Breast epithelium (tissue), 4 donors: ENCODE measurements at regions not wholly inside any gene's neighbourhood (a gene's known extent, or its start where the extent isn't known, plus 50 kb on each side); places are given as distances from the start of the nearest gene placed in this dataset.

Experiments
- DNase-seq, 2 donors: peaks; one replicate each; pipeline ENCODE4 v3.0.0-alpha.2; 2019; ENCODE audit warnings: low spot score in 2 of 2
- H3K27ac ChIP-seq, 2 donors: fragments of 200-600 bp; sonication (generic) in 1 of 2; one replicate each; pipeline ENCODE4 v1.5.1; 2016 to 2019; ENCODE audit warnings: mild to moderate bottlenecking in 1 of 2
- H3K27me3 ChIP-seq, 2 donors: fragments of 200-600 bp; sonication (generic) in 1 of 2; one replicate each; pipeline versions ENCODE4 v1.5.1 to v1.6.0; 2017 to 2019; ENCODE audit warnings: control low read depth in 1 of 2, mild to moderate bottlenecking in 1 of 2
- H3K36me3 ChIP-seq: fragments of 200-600 bp; one replicate; pipeline ENCODE4 v1.5.1; 2019
- H3K4me1 ChIP-seq, 2 donors: fragments of 200-600 bp; sonication (generic); one replicate each; pipeline ENCODE4 v1.5.1; 2016 to 2019; ENCODE audit warnings: control low read depth in 1 of 2
- H3K4me3 ChIP-seq, 3 donors: fragments of 200-600 bp; sonication (generic); 1 replicate in 2 of 3; 2 replicates in 1 of 3; pipeline ENCODE4 v1.5.1; 2016 to 2019; ENCODE audit warnings: mild to moderate bottlenecking in 3 of 3, moderate library complexity in 2 of 3
- H3K9me3 ChIP-seq, 2 donors: fragments of 200-600 bp; sonication (generic) in 1 of 2; one replicate each; pipeline ENCODE4 v1.5.1; 2016 to 2019; ENCODE audit warnings: control low read depth in 1 of 2
- POLR2A ChIP-seq: fragments of 450-650 bp; IDR thresholded peaks from one replicate; pipeline ENCODE4 v1.6.1; 2016; ENCODE audit warnings: antibody characterized with exemption, mild to moderate bottlenecking, moderate library complexity
- POLR2AphosphoS5 ChIP-seq, 3 donors: sonication (generic); formaldehyde crosslinking; IDR thresholded peaks; one replicate each; pipeline ENCODE4 v1.6.1; 2017; ENCODE audit warnings: antibody characterized with exemption in 3 of 3
- intact Hi-C: fragments of 100-400 bp; cut with DNase I; formaldehyde crosslinking; loops from one replicate; pipeline ENCODE4 v1.15.1; 2023; ENCODE audit warnings: low total_unique reads
- TF ChIP-seq, protein P1 (sequence below), 3 donors: fragments of 450-650 bp; IDR thresholded peaks; one replicate each; pipeline ENCODE4 v1.5.1; 2016 to 2017; ENCODE audit warnings: antibody characterized with exemption in 3 of 3, mild to moderate bottlenecking in 3 of 3, moderate library complexity in 3 of 3

DNA sequence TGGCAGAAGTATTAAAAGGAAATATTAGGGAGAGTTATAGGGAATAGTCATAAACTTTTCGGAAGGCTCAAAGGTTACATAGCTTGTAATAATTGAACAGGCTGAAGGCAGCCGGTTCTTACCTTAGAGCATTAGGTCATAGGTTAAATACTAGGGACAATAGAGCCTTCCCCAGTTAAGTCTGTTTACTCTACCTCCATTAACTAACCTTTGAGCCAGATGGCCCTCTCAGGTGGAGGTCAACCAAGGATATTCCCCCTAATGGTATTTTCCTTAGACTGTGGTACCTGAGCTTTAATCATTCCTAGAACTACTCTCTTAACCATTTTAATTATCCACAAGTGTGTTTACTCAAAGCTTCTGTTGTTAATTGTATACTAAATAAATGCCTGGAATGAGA, 920.9 kb upstream of the PABPC4L start:
- Histone ChIP-seq H3K27ac (no peak overlapping the region), H3K36me3 (no peaks in the 10 kb centered on the region), H3K9me3 (no peaks in the 10 kb centered on the region), H3K4me3 (no peak overlapping the region), H3K4me1 (no peaks in the 10 kb centered on the region), H3K27me3 (no peaks in the 10 kb centered on the region)
- no peak for DNase-seq
- TF ChIP-seq POLR2AphosphoS5 (IDR thresholded peaks at IDR 0.05): no peak
- TF ChIP-seq POLR2A: no peak
- TF ChIP-seq, protein P1, sequence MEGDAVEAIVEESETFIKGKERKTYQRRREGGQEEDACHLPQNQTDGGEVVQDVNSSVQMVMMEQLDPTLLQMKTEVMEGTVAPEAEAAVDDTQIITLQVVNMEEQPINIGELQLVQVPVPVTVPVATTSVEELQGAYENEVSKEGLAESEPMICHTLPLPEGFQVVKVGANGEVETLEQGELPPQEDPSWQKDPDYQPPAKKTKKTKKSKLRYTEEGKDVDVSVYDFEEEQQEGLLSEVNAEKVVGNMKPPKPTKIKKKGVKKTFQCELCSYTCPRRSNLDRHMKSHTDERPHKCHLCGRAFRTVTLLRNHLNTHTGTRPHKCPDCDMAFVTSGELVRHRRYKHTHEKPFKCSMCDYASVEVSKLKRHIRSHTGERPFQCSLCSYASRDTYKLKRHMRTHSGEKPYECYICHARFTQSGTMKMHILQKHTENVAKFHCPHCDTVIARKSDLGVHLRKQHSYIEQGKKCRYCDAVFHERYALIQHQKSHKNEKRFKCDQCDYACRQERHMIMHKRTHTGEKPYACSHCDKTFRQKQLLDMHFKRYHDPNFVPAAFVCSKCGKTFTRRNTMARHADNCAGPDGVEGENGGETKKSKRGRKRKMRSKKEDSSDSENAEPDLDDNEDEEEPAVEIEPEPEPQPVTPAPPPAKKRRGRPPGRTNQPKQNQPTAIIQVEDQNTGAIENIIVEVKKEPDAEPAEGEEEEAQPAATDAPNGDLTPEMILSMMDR (IDR thresholded peaks at IDR 0.05): no peak
- intact Hi-C loops: no loop called here

DNA sequence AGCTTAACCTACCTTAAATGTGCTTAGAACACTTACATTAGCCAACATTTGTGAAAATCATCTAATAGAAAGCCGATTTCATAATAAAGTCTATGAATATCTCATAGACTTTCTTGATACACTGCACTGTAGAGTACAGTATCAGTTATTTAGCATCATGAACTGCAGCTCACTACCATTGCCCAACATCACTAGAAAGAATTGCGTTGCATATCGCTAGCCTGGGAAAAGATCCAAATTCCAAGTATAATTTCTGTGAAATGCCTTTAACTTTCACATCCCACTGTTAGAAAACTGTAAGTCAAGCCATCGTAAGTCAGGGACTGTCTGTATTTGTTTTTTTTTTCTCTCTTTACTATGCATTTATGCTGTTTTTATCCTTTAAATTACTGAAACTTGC, 918.6 kb upstream of the PABPC4L start:
- TF ChIP-seq POLR2AphosphoS5 (IDR thresholded peaks at IDR 0.05): no peak
- DNase-seq: no peak
- no peaks in the 10 kb centered on the region for H3K9me3 ChIP-seq
- no peaks in the 10 kb centered on the region for H3K27me3 ChIP-seq
- H3K4me1 ChIP-seq: no peaks in the 10 kb centered on the region
- no peaks in the 10 kb centered on the region for H3K36me3 ChIP-seq
- no peak overlapping the region for H3K27ac ChIP-seq
- H3K4me3 ChIP-seq: no peak overlapping the region
- intact Hi-C loops: no loop called here

DNA sequence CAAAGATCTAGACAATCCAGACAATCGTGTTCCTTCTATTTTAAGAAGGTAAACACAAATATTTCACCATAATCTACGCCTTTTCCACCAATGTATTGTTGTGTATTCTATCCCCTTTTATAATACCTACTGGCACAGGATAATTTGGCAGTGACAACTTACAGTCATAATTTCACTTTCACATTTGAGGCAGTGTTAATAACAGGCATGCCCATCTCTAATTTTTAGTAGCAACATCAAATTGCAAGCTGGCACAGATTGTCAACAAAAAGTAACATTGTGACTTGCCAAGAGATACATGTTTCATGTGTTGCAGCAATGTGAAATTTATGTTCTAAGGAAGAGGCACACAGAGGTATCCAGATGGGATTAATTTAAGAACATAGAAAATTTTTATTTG, 912.5 kb upstream of the PABPC4L start:
- Histone ChIP-seq H3K4me3 (no peak overlapping the region), H3K4me1 (no peaks in the 10 kb centered on the region), H3K9me3 (peaks cover 0 to 5% of the 10 kb centered on the region in 2 donors), H3K27ac (no peak overlapping the region), H3K36me3 (peaks cover 4% of the 10 kb centered on the region), H3K27me3 (no peaks in the 10 kb centered on the region)
- intact Hi-C loops: no loop called here
- no peak for DNase-seq
- TF ChIP-seq POLR2AphosphoS5 (IDR thresholded peaks at IDR 0.05) (no peak), POLR2A (no peak)
- TF ChIP-seq, protein P1 (IDR thresholded peaks at IDR 0.05): no peak

DNA sequence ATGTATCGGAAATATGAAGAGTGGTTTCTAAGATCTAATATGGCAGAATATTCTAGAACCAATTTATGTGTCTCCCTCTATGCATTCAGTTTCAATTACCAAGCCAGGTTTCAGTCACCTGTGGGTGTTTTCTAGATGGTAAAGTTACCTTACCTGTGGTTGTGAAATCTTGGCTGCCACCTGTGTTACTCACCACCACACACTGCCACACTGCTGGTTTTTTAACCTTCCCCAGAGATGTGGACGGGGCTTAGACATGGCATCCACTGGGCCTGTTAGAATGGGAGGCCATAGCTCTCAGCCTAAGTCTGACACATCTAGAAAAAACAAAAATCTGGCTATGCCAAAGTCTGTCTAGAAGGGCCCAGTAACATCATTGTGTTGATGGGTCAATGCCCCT, 896.5 kb upstream of the PABPC4L start:
- H3K27ac ChIP-seq: no peak overlapping the region
- DNase-seq: no peak
- intact Hi-C loops: no loop called here
- TF ChIP-seq POLR2AphosphoS5 (IDR thresholded peaks at IDR 0.05): no peak
- no peak for TF ChIP-seq POLR2A
- TF ChIP-seq, protein P1 (IDR thresholded peaks at IDR 0.05): no peak
- H3K36me3 ChIP-seq: no peaks in the 10 kb centered on the region
- H3K9me3 ChIP-seq: no peaks in the 10 kb centered on the region
- H3K4me3 ChIP-seq: no peak overlapping the region
- no peaks in the 10 kb centered on the region for H3K27me3 ChIP-seq
- no peaks in the 10 kb centered on the region for H3K4me1 ChIP-seq

DNA sequence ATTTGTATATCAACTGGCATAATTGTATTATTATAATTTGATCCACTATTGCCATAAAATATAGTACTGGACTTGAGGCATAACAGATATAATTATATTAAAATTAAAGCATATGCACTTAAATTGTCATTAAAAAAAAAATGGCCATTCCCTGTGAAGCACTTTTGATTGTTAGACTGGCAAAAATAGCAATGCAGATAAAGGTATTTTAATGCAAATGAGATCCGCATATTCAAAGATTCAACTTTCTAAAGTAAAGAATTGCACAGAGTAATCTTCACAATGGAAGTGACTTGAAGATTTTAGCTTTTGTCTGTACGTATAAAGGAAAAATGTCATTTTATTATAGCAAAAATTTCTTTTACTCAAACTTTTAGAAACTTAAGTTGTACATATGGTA, 871.8 kb upstream of the PABPC4L start:
- no peaks in the 10 kb centered on the region for H3K27me3 ChIP-seq
- no peaks in the 10 kb centered on the region for H3K4me1 ChIP-seq
- TF ChIP-seq, protein P1 (IDR thresholded peaks at IDR 0.05): no peak
- TF ChIP-seq POLR2AphosphoS5 (IDR thresholded peaks at IDR 0.05) (no peak), POLR2A (no peak)
- no peak for DNase-seq
- no peak overlapping the region for H3K27ac ChIP-seq
- intact Hi-C loops: no loop called here
- peaks cover 0 to 7% of the 10 kb centered on the region in 2 donors for H3K9me3 ChIP-seq
- no peaks in the 10 kb centered on the region for H3K36me3 ChIP-seq
- H3K4me3 ChIP-seq: no peak overlapping the region

DNA sequence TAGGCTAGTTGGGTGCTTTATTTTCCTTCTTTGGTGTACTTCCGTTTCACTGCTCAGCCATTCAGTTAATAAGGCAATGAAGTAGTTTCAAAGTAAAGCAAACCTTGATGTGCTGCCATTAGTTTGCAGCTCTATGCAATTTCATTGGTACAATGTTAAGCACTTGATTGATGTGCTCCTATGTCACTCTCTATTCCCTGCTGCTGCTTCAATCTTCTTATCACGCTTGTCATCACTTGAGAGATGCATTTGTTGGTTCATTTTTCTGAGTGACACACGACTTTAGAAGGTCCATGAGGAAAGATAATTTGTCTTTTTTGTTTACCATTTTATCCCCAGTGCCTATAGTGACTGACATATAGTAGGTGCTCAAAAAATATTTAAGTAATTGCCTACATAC, 871.0 kb upstream of the PABPC4L start:
- H3K27me3 ChIP-seq: no peaks in the 10 kb centered on the region
- DNase-seq: no peak
- TF ChIP-seq, protein P1 (IDR thresholded peaks at IDR 0.05): no peak
- no peak for TF ChIP-seq POLR2AphosphoS5 (IDR thresholded peaks at IDR 0.05)
- TF ChIP-seq POLR2A: no peak
- intact Hi-C loops: no loop called here
- no peak overlapping the region for H3K27ac ChIP-seq
- no peaks in the 10 kb centered on the region for H3K4me1 ChIP-seq
- H3K36me3 ChIP-seq: no peaks in the 10 kb centered on the region
- H3K4me3 ChIP-seq: no peak overlapping the region
- H3K9me3 ChIP-seq: peaks cover 0 to 7% of the 10 kb centered on the region in 2 donors
